HG02970 (cell line): ENCODE measurements at regions not wholly inside any gene's neighbourhood (a gene's known extent, or its start where the extent isn't known, plus 50 kb on each side); places are given as distances from the start of the nearest gene placed in this dataset.
"Not testable (repeated sequence)": the region's sequence is repeated elsewhere in the genome, so short reads cannot be mapped to it uniquely, and the experiment has no call there.

ENCODE experiments used
- ATAC-seq: cut with Tn5 transposase; IDR thresholded peaks from one replicate; pipeline ENCODE4 v1.9.1; 2021; ENCODE audit warnings: mild to moderate bottlenecking, moderate library complexity, moderate number of reproducible peaks; ENCODE audit not compliant: unreplicated experiment, low FRiP score

DNA sequence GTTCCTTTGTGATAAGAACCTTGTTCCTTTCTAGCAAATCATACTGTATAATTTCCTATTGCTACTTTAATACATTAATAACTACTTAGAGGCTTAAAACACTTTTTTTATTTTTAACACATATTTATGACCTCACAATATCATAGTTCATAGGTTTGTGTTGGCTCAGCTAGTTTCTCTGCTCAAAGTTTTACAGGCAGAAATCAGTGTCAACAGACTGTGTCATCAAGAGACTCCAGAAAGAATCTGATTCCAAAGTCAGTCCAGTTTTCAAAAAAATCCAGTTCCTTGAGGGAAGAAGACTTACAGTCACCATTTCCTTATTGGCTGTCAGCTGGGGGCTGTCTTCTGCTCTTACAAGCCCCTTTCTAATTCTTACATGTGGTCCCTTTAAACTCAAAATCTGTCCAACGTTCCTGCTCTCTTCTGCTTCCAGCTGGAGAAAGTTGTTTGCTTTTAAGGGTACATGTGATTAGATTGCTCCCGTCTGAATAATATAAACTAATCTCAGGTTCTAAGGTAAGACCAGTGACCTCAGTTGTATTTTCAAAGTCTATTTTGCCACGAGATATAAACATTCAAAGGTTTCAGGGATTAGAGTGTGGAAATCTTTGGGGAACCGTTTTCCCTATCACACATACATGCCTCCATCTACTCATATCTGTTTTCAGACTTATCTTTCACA lies 267.3 kb upstream of the SLITRK5 start:
- no peak for ATAC-seq

DNA sequence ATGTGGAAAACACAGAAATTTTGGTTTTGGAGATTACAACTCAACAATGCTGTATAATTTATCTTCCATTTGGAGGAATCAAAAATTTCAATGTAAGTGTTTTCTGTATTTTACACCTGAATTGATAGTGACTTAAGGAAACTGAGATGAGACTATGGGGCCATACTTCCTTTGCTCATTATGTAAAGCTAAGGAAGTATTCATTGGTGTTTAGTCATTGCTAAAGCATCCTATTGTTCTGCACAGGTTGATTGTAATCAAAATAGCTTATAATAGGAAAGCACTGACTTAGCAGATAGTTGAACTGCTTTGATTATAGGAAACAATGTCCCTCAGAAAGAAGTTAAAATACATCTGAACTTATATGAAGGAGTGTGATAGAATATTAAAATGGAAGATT lies 244.4 kb upstream of the SLITRK5 start:
- no peak for ATAC-seq

DNA sequence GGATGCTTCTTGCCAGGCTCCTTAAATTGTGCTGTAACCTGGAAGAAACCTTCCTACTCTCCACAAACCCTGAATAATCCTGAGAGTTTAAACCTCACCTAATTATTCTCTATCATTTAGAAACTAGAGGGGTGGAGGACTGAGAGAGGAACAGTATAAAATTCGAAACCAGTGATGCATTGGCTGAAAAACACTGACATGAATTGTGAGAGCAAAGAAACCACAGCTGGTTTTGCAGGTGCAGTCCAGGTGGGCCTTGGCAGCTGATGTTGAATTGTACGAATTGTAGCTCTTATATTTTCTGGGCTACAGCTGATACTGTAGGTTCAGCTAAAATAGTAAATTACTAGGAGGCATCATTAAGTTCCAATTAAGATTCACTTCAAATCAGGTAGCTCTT lies 227.0 kb upstream of the SLITRK5 start:
- ATAC-seq = no peak

DNA sequence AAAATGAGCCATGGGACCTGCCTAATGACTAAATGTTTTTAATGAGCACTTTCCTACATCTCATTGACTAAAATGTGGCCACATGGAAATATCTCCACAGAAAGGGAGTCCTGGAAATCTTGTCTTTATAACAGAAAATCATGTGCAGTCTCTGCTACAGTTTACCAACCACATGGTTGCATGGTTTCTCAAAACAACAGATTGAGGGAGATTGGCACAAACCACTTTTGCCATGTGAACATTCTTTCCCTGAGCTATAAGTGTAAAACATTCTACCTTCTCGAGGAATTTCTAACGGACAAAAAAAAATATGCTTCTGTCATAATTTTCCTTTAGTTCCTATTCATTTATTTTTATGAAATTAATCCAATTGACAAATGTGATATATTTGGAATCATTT lies 218.9 kb upstream of the SLITRK5 start:
- no peak for ATAC-seq

DNA sequence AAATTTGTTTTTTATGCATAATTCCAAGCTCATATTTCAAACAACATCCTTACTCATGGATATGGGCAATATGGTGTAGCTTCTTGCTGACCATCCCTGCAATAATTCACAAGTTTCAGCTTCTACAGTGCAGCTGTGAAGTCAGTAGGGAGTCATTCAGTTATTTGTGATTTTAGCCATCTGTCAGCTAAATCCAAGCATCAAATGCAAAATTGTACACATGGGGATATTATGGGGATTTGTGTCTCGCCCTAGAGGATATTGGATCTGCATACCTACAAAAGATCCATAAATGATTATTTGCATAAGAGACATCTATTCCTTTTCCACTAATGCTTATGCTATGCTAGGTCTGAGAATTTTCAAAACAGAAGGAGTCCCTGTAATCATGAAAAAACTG lies 217.9 kb upstream of the SLITRK5 start:
- ATAC-seq = no peak

DNA sequence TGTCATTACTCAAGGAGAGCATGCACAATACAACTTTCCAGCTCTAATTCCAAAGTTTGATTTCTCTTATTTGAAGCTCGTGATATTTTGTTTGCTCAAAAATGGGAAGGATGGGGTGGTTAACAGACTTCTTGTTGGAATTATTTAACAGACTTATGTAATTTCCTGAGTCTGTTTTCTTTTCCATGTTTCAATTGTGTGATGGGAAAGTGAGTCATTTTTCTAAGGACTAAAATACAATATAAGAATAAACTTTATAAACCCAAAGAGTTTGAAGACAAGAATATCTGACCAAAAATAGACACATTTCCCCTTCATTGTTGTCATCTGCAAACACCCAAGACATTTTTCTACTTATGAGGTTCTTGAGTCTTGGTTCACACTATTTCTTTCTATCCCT lies 211.8 kb upstream of the SLITRK5 start:
- ATAC-seq = no peak

DNA sequence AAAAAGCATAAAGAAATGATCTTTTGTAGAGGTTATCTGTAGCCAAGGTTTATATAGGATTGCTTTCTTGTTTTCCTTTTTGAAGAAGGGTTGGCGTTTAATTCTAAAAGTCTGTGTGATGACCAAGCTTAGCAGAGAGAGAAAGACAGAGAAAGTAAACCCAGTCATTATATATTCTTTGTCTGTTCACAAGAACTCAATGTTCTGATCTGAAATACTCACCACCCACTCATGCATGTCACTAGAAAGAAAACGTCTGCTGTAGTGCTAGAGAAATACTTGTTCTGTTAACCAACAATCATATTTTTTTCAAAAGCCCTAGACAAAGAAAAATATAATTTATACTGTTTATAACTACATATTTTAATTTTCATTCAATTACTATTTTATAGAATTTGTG lies 173.7 kb upstream of the SLITRK5 start:
- no peak for ATAC-seq

DNA sequence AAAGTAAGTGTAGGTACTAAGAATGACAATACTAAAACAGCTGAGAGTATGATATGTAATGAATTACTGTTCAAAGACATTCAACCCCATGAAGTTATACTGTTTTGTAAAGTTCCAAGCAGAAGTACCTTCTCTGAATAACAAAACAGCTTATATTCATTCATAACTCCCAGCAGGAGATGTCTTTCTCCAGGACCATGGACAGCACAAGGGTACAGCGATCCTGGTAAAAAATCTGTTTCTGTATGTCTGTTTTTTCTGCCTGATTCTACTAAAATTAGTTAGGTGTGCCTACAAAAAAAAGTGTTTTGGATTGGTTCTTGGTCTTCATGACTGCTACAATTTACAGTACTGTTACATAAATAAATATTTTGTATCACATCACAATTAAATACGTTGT lies 172.5 kb upstream of the SLITRK5 start:
- no peak for ATAC-seq

DNA sequence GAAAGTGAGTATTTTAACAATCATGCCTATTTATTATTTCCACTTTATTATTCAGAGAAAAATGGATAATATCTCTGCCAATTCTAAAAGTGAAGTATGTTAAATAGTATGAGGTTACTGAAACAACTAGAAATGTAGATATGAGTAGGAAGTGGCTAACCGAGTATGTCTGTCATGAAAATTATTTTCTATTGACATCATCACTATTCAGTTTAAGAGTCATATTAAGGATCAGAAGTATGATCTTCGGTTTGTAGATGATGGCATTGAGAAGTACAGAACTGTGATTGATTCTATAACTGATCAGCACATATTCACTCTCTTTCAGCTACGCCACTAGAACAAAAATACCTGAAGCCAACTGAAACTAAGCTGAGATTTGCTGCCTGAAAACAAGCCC lies 146.4 kb upstream of the SLITRK5 start:
- ATAC-seq = no peak

DNA sequence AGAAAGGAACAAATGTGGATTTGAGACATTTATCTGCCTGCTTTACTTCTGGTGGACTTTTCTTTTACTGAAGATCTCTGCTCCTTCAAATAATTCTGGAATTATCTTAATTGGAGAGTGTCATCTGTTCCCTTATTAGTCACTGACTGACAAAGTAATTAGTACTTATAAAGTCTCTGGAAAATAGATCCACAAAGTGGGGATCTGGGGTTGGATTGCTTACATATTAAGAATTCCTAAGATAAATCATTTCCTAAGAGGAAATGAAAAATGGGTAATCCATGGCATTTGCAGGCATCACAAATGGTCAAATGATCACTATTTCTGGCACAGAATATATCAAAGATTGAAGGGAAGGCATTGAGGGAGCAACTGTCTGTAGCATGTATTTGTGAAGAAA lies 137.4 kb upstream of the SLITRK5 start:
- no peak for ATAC-seq

DNA sequence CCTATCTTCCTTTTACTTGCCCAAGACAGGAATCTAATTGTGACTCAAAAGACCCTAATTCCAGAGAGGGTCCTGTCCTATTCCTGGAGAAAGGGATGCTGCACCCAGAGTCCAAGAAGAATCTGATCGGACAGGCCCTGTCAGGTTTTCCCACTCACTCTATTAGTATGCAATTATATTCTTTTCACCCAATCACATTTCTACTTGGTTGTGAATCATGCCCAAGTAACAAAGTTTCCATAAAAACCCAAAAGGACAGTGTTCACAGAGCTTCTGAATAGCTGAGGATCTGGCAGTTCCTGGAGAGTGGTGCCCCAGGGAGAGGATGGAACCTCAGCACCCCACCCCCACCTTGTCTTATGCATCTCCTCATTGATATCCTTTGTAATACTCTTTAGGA lies 135.3 kb upstream of the SLITRK5 start:
- no peak for ATAC-seq

DNA sequence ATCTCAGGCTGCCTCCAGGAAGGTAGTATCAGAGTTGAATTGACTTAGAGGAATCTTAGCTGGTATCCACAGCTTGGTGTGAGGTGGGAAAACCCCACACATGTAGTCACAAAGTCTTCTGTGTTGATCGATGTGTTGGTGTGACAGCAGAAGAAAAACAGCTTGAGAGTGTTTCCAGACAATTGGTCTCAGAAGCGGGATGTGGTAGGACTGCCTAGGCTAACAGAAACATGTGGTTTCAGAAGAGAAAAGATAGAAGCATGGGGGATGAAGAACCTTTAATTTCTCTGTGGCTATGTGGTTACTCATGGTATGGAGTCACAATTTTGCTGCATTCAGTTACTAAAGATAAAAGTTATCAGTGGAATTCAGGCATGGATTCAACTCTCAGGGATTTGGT lies 134.7 kb upstream of the SLITRK5 start:
- ATAC-seq = peak; percentile 37

DNA sequence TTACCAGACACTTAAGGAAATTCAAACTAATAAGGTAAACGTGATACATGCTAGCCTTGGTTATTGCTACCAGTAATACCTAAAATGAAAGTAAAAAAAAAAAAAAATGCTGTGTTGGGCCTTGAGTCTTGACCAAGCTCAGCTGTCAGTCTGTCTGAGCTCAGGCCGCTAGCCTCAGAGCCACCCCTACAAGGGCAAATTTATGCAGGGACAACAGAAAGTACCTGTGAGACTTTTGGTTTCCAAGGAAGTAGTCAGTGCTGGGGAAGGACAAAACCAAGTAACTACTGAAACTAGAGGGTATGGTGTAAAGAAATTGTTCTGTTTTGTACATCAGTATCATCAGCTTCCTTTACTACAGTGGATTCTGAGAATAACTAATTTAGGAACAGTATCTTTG lies 134.3 kb upstream of the SLITRK5 start:
- ATAC-seq = peak; percentile 58

DNA sequence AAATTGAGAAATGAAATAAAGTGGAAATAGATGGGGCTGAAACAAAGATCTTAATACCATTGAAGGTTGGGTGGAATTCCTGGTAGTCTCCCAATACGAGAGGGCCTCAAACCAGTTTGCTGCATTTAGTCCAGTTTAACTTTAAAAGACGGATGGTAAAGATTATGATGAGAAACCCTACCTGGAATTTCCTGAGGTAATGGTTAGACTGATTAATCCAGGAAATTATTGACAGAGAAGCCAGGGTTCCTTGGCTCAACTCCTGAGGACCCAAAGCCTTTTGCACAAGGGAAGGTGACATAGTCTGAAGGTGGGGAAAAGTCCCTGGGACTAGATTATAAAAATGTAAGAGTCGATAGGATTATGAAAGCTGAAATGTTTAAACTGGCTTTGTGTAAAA lies 133.2 kb upstream of the SLITRK5 start:
- no peak for ATAC-seq

DNA sequence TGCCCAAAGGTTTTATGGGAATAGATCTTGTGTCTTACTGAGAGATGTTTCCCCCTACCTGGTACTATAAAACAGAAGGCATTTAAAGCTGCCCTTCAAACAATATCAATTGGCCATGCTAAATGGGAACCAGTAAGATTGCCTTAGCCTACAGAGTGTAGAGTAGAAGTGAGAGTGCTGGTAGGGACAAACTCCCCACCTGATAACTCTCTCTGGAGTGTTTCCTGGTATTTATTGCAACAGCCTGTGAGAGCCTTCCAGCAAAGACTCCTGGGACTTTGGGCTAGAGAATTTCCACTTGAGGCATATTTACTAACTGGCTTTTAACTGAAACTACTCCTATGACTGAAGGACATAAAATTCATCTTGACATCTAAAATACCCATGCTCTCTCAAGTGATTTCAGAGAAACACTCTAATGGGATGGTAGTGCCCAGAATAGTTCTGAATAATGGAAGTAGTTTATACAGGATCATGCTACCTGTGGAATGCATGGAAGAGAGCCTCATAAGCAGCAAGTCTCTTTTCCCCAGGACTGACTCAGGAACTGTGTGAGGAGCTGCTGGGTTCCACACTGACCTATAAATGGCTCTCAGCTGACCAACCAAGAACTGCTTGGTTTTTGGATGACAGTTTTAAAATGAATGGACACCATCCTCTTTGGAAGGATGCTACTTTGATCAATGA lies 132.7 kb upstream of the SLITRK5 start:
- no peak for ATAC-seq

DNA sequence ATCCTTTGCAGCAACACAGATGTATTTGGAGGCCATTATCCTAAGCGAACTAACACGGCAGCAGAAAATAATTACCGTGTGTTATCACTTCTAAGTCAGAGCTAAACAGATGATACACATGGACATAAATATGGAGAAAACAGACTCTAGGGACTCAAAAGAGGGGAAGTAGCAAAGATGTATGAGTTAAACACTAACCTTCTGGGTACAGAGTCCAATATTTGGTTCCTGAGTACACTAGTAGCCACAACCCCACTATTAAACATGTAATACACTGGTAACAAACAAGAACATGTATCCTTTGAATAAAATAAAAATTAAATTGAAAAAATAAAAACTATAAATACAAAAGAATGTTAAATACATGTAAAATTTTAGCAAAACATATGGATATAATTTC lies 118.0 kb upstream of the SLITRK5 start:
- ATAC-seq = no peak

DNA sequence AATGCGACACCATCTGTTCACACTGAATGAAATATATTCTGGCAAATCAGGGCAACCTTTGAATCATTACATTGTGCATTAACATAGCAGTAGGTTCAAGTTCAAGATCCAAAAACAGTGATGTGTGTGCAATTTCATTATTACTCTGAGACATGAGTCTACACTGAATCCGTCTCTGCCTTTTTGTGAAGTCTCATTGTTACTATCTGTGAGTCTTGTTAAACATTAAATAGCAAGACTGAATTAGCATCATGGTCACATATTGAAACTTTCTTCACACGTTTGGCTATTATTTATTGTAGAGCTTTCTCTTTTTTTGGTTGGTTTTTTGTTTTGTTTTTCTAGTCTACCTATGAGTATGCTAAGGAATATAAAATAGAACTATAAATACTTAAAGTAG lies 117.1 kb upstream of the SLITRK5 start:
- ATAC-seq = no peak

DNA sequence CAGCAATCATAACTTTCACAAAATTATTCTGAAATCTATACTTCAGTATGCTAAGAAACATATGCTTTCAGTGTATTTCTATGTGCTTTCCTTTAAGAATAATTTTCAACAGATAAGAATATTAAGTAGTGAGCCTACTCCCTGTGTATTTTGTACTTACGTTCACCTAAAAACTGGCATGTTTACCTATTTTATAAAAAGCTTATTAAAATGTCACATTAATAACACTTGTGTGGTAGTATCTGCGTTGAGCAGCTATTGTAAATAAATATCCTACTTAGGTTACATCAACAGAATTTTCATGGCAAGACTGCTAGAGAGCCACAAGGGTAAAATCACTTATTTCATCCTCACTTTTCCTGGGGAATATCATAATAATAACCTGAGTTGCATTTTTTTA lies 113.4 kb upstream of the SLITRK5 start:
- no peak for ATAC-seq

DNA sequence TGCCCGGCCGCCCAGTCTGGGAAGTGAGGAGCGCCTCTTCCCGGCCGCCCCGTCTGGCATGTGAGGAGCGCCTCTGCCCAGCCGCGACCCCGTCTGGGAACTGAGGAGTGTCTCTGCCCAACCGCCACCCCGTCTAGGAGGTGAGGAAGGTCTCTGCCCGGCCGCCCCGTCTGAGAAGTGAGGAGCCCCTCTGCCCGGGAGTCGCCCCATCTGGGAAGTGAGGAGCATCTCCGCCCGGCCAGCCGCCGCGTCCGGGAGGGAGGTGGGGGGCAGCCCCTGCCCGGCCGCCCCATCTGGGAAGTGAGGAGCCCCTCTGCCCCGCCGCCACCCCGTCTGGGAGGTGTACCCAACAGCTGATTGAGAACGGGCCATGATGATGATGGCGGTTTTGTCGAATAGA lies 109.6 kb upstream of the SLITRK5 start:
- not testable (repeated sequence) for ATAC-seq

DNA sequence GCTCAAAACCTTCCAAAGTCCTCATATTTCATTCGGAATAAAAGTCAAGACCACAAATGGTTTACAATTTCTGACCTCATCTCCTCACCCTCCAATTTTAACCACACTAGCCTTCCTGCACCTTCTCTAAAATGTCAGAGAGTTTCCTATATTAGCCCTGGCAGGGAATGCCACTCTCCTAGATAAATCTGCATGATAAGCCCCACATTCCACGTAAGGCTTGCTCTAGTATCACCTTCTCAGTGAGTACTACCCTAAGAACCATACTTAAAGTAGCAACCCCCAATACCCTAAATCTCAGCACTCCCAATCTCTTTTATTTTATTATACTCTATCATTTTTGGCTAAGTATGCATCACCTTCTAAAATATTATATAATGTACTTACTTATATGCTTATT lies 100.5 kb upstream of the SLITRK5 start:
- ATAC-seq = no peak

DNA sequence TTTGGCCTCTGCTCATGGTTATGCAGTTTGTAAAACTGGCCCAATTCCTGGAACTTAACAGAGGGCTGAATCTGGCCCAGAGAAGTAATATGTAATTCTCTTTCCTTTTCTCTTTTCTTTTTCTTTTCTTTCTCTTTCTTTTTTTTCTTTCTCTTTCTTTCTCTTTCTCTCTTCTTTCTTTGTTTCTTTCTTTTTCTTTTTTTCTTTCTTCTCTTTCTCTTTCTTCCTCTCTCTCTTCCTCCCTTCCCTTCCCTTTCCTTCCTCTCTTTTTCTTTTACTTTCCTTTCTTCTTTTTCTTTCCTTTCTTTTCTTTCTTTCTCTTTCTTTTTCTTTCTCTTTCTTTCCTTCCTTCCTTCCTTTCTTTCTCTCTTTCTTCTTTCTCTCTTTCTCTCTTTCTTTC lies 88.8 kb upstream of the SLITRK5 start:
- no peak for ATAC-seq

DNA sequence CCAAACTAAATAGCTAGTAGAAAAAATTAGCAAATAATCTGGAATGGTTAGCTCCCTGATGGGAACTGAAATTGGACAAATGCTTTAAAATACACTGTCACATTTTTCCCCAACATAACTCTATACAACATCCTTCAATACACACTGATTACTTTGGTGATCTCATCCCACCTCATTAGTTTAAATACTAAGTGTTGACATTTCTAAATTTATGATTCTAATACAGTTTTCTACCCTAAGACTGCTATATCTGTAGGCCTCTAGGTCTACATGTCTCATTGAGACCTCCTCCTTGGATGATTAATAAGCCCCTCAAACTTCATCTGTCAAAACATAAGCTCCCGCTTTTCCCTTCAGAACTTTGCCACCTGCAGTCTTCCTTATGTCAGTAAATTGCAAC lies 80.7 kb upstream of the SLITRK5 start:
- no peak for ATAC-seq
